Esophagus mucosa (tissue), 1 donor: ENCODE measurements at regions not wholly inside any gene's neighbourhood (a gene's known extent, or its start where the extent isn't known, plus 50 kb on each side); places are given as distances from the start of the nearest gene placed in this dataset.
"Not testable (repeated sequence)": the region's sequence is repeated elsewhere in the genome, so short reads cannot be mapped to it uniquely, and the experiment has no call there.

Source experiments
- ATAC-seq: fragments of 200-7000 bp; cut with Tn5 transposase; one replicate; pipeline ENCODE4 v1.9.1; 2020
- donor health status: DM: yes; HTN: yes; CAD: no.

GRCh38 chr16:7946142-7946541 is 613.5 kb downstream of the RBFOX1 start:
- ATAC-seq: no peak

- no peak for ATAC-seq
Measured at GRCh38 chr16:7938175-7938574, 605.5 kb downstream of the RBFOX1 start.

GRCh38 chr16:7921345-7921744 is 588.7 kb downstream of the RBFOX1 start:
- ATAC-seq: peak; percentile 37

- no peak for ATAC-seq
Measured at GRCh38 chr16:7919782-7920181, 587.1 kb downstream of the RBFOX1 start.

GRCh38 chr16:7914748-7915147 is 582.1 kb downstream of the RBFOX1 start:
- no peak for ATAC-seq

- ATAC-seq: no peak
Measured at GRCh38 chr16:7912132-7912531, 579.5 kb downstream of the RBFOX1 start.

- no peak for ATAC-seq
Measured at GRCh38 chr16:7910116-7910515, 577.5 kb downstream of the RBFOX1 start.

GRCh38 chr16:7888411-7888810 is 555.8 kb downstream of the RBFOX1 start:
- no peak for ATAC-seq

- no peak for ATAC-seq
Measured at GRCh38 chr16:7887316-7887715, 554.7 kb downstream of the RBFOX1 start.

- ATAC-seq: no peak
Measured at GRCh38 chr16:7871979-7872378, 539.3 kb downstream of the RBFOX1 start.

- ATAC-seq: no peak
Measured at GRCh38 chr16:7871371-7871770, 538.7 kb downstream of the RBFOX1 start.

- ATAC-seq: no peak
Measured at GRCh38 chr16:7867831-7868230, 535.2 kb downstream of the RBFOX1 start.

- ATAC-seq: no peak
Measured at GRCh38 chr16:7866144-7866543, 533.5 kb downstream of the RBFOX1 start.

GRCh38 chr16:7865393-7865792 is 532.7 kb downstream of the RBFOX1 start:
- ATAC-seq: not testable (repeated sequence)

- no peak for ATAC-seq
Measured at GRCh38 chr16:7861891-7862582, 529.4 kb downstream of the RBFOX1 start.

- ATAC-seq: no peak
Measured at GRCh38 chr16:7853197-7853596, 520.6 kb downstream of the RBFOX1 start.

- ATAC-seq: no peak
Measured at GRCh38 chr16:7849841-7850240, 517.2 kb downstream of the RBFOX1 start.

- no peak for ATAC-seq
Measured at GRCh38 chr16:7843261-7843660, 510.6 kb downstream of the RBFOX1 start.

- no peak for ATAC-seq
Measured at GRCh38 chr16:7839568-7839967, 506.9 kb downstream of the RBFOX1 start.

- ATAC-seq: no peak
Measured at GRCh38 chr16:7834771-7835431, 502.3 kb downstream of the RBFOX1 start.

GRCh38 chr16:7820816-7821215 is 488.2 kb downstream of the RBFOX1 start:
- no peak for ATAC-seq

- ATAC-seq: no peak
Measured at GRCh38 chr16:7805686-7806396, 473.2 kb downstream of the RBFOX1 start.

GRCh38 chr16:7804635-7805195 is 472.1 kb downstream of the RBFOX1 start:
- no peak for ATAC-seq

- ATAC-seq: no peak
Measured at GRCh38 chr16:7792346-7792745, 459.7 kb downstream of the RBFOX1 start.
